IMR-90 (cell line): ENCODE measurements at regions not wholly inside any gene's neighbourhood (a gene's known extent, or its start where the extent isn't known, plus 50 kb on each side); places are given as distances from the start of the nearest gene placed in this dataset.
"Not testable (repeated sequence)": the region's sequence is repeated elsewhere in the genome, so short reads cannot be mapped to it uniquely, and the experiment has no call there.

ENCODE experiments used
- CTCF ChIP-seq: conservative IDR thresholded peaks from 2 replicates; pipeline ENCODE4 v1.5.1; 2012; ENCODE audit warnings: mild to moderate bottlenecking, low read depth, low read length, improper control_type of control experiment
- FOS ChIP-seq: fragments of 150-350 bp; IDR thresholded peaks from 2 replicates; pipeline ENCODE4 v1.6.1; 2016; ENCODE audit warnings: low read depth, low read length
- MXI1 ChIP-seq: IDR thresholded peaks from 2 replicates; pipeline ENCODE4 v1.6.1; 2012; ENCODE audit warnings: low read depth, mild to moderate bottlenecking, low read length, moderate library complexity, borderline replicate concordance
- POLR2A ChIP-seq: IDR thresholded peaks from 2 replicates; pipeline ENCODE4 v1.6.1; 2012; ENCODE audit warnings: mild to moderate bottlenecking, low read depth, low read length
- RAD21 ChIP-seq: IDR thresholded peaks from 2 replicates; pipeline ENCODE4 v1.6.1; 2012; ENCODE audit warnings: low read length, improper control_type of control experiment
- RCOR1 ChIP-seq: IDR thresholded peaks from 2 replicates; pipeline ENCODE4 v1.6.1; 2012; ENCODE audit warnings: mild to moderate bottlenecking, low read length, improper control_type of control experiment; ENCODE audit not compliant: insufficient replicate concordance
- SMC3 ChIP-seq: fragments of 150-350 bp; IDR thresholded peaks from 2 replicates; pipeline ENCODE4 v1.6.1; 2016; ENCODE audit warnings: low read depth, mild to moderate bottlenecking, antibody characterized with exemption, low read length, moderate library complexity
- USF2 ChIP-seq: fragments of 150-350 bp; IDR thresholded peaks from 2 replicates; pipeline ENCODE4 v1.6.1; 2017; ENCODE audit warnings: mild to moderate bottlenecking, antibody characterized with exemption, low read length, low read depth

- not testable (repeated sequence) for TF ChIP-seq RCOR1, CTCF, POLR2A, RAD21, SMC3, FOS, USF2, MXI1
Measured at GRCh38 chr21:28114986-28115385, 877.7 kb downstream of the LTN1 start.
